OCI-LY1 (cell line): ENCODE measurements at regions not wholly inside any gene's neighbourhood (a gene's known extent, or its start where the extent isn't known, plus 50 kb on each side); places are given as distances from the start of the nearest gene placed in this dataset.

Experiments used
- CTCF ChIP-seq: fragments of 200-600 bp; sonication (generic), shearing (Covaris generic); IDR thresholded peaks from 2 replicates; pipeline ENCODE4 v1.5.1; 2017; ENCODE audit warnings: mild to moderate bottlenecking, antibody characterized with exemption, low read length, moderate library complexity, mixed read lengths
- EZH2 ChIP-seq: fragments of 200-600 bp; sonication (generic), shearing (Covaris generic); IDR thresholded peaks from 2 replicates; pipeline ENCODE4 v1.8.0; 2017; ENCODE audit warnings: borderline replicate concordance, mixed run types, mild to moderate bottlenecking, antibody characterized with exemption, low read length, moderate library complexity, mixed read lengths

DNA sequence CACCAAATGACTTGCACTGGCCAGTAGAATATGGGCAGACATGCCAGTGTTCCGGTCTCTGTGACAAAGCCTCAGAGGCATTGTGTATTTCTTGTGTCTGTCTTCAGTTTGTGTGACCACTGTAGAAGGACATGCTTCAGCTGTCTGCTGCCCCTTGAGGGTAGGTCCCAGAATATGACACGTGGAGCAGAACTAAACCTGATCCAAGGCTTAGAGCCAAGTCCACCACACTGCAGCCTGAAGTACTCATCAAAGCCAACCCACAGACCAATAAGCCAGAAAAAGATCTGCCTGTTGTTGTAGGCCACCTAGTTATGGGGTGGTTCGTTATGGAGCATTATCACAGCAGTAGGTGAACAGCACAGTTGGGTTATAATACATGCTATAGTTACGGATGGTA, 468.9 kb downstream of the PSAT1 start:
- TF ChIP-seq CTCF (no peak), EZH2 (no peak)
